GM19043 (cell line): ENCODE measurements at regions not wholly inside any gene's neighbourhood (a gene's known extent, or its start where the extent isn't known, plus 50 kb on each side); places are given as distances from the start of the nearest gene placed in this dataset.

Experiments used
- ATAC-seq: cut with Tn5 transposase; IDR thresholded peaks from one replicate; pipeline ENCODE4 v1.9.1; 2021; ENCODE audit warnings: low read depth; ENCODE audit not compliant: unreplicated experiment

GRCh38 chr3:21152555-21152954 lies 598.5 kb downstream of the ZNF385D start:
- no peak for ATAC-seq

DNA sequence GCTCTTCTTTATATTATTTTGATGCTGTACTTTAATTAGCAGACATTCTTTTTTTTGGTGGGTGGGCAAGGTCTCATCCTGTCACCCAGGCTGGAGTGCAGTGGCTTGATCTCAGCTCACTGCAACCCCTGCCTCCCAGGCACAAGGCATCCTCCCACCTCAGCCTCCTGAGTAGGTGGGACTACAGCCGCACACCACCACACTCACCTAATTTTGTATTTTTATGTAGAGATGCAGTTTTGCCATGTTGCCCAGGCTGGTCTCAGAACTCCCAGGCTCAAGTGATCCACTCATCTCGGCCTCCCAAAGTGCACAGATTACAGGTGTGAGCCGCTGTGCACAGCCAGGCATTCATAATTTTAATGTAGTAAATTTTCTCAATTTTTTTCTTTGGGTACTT lies 608.1 kb downstream of the ZNF385D start:
- no peak for ATAC-seq

GRCh38 chr3:21142031-21142430 lies 609.0 kb downstream of the ZNF385D start:
- ATAC-seq: no peak

DNA sequence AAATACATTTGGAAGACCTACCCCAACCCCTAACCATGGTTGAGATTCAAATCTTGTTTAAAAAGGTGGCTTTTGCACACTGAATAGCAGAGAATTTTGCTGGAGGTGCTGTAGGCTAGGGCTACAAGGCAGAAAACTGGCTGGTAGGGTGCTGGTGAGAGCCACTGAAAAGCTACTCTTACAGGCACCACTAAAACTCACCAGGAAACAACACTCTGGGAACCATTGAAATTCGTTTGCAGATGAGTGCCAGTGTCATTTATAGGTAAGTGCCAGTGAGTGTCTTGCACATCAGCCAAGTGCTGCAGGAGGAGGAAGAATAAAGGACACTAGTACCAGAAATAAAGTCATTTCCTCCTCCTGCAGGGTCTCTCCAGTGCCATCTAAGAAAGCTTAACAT lies 610.2 kb downstream of the ZNF385D start:
- no peak for ATAC-seq

- no peak for ATAC-seq
Measured at GRCh38 chr3:21138085-21138484, 612.9 kb downstream of the ZNF385D start.

- ATAC-seq: no peak
Measured at GRCh38 chr3:21132896-21133295, 618.1 kb downstream of the ZNF385D start.

DNA sequence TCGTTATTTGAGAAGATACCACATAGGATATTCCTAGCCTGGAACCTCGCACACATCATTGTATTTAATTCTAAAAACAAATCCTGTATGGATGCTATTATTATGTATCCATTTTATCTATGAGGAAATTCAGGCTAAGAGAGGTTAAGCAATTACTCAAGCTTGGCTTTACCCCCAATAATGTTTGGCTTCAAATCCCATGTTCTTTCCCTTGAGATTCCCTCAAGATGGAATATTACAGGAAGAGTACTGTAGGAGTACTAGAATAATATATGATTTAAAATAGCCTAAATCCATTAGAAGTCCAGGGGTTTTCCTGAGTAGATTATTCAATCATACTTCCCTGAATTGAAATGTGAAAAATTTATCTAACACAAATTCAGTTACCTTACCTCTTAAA lies 630.2 kb downstream of the ZNF385D start:
- ATAC-seq: no peak

GRCh38 chr3:21117370-21117769 lies 633.6 kb downstream of the ZNF385D start:
- no peak for ATAC-seq

GRCh38 chr3:21109056-21109455 lies 642.0 kb downstream of the ZNF385D start:
- no peak for ATAC-seq

DNA sequence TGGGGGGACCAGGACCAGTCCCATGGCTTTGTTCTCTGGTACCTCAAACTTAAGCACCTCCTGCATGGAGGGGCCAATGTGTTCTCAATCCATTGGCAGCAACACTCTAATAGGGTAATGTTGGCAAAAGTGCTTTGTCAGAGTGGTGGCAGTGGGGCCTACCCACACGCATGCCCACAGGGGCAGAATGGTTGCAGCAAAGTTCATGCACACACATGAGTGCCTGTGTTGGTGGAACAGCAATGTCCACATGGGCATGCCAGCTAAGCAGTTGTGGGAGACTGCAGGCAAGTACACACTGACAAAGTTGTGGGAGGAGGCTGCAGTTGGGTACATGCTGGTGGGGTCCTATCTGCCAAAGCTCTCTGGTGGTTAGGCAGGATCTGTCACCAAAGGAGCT lies 645.2 kb downstream of the ZNF385D start:
- ATAC-seq: no peak

DNA sequence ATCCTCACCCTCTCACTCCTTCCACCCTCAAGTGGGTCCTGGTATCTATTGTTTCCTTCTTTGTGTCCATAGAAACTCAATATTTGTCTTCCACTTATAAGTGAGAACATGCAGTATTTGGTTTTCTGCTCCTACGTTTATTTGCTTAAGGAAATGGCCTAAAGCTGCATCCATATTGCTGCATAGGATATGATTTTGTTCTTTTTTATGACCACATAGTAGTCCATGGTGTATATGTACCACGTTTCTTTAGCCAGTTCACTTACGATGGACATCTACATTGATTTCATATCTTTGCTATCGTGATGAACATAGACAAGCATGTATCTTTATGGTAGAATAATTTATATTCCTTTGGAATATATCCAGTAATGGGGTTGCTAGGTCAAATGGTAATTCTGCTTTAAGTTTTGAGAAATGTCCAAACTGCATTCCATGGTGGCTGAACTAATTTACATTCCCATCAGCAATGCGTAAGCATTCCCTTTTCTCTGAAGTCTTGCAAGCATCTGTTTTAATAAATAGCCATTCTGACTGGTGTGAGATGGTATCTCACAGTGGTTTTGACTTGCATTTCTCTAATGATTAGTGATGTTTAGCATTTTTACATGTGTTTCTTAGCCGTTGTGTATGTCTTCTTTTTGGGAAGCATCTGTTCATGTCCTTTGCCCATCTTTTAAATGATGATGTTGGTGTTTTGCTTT lies 650.2 kb downstream of the ZNF385D start:
- ATAC-seq: no peak

- ATAC-seq: no peak
Measured at GRCh38 chr3:21094686-21095085, 656.3 kb downstream of the ZNF385D start.

DNA sequence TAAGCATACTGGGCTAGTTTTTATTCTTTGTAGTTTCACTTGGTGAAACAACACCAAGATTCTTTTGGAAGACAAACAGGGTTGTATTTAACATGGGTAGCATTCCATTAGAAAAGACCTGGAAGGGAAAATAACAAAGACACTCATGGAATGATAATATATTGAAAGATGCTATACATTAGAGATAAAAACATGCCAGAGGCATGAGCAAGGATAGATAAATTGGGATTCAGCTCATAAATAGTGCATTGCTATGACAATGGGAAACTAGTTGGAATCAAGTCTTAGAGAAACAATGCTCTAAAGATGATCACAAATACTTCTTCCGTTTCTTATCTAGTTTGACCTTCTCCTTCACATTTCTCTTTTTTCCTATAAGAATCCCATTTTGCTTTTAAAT lies 677.4 kb downstream of the ZNF385D start:
- ATAC-seq: no peak

DNA sequence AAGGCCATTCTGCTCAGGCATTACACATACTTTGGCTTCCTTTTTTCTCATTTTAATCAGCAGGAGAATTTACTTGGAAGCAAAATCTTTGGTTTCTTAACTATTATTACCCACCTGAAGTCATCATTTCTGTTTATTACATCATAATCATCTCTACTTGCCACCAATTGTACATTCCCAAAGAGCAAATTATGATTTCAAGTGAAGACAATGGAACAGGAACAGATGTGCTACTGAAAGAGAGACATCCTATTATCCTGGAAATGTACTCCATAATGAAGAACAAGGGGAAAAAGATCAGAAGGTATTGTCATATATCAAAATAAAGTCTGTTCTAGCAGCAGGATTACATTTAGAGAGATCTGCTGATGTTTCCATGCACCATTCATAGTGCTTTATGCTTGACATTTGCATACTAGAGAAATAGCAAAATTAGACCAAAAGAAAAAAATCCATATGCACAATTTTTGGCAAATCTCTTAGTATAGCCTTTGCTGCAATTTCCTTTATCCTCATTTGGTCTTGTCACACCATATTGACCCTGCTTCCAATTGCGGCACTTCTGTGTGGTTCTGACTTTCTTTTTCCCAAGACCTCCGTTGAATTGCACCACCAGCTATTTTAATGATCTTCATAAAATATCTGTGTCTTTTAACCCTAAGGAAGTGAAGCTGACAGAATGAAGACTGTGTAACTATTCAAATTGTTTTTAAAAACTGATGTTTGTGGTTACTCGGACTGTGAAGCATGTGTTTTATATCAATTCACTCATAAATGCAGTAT lies 683.8 kb downstream of the ZNF385D start:
- ATAC-seq: no peak

- no peak for ATAC-seq
Measured at GRCh38 chr3:21062831-21063294, 688.1 kb downstream of the ZNF385D start.

DNA sequence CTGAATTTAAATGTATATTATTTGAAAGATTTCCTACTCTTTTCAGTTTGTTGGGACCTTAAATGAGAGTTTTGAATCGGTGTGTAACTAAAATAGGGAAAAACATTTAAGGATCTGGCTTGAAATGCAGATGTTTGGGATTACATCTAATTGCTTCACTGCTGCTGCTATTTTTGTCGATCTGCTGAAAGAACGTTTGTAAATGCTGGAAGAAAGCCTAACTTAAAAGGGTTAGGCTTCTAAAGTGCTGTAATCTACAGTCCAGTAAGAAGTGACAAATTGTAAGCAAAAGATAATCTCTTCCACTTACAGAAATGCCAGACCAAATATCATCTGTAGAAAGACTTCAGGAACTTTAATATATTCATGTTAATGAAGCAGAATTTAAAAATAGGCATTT lies 691.6 kb downstream of the ZNF385D start:
- no peak for ATAC-seq

DNA sequence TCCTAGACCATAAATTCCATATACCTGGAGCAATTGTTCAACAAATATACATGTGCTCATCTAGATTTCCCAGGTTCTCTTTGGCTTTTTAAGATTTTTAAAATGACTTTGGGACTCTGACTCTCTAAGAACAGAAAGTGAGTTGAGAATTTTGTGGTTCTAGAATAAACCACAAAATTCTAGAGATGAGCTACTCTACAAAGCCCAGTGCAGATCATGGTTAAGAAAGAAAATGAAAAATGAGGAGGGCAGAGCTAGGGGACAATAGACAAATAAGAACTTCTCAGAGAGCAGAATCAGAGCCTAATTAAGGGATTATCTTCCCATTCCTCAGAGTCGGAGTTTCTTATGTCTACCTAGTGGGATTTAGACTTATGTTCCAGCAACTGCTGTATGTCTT lies 694.7 kb downstream of the ZNF385D start:
- no peak for ATAC-seq

DNA sequence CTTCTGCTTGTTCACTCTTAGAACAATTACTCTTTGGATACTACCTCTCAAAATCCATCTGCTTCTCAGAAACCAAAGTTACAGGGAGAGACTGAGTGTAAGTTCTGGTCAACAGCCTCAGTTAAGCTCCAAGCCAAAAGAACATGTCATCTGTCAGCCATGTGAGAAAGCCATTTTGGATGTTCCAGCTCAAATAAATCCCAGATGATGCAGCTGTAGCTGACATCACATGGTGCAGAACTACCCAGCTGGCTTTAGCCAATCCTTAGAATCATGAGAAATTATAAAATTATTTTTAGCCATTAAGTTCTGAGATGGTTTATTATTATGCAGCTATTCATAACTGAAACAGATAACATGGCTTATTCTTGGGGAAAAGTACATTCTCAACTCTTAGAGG lies 696.0 kb downstream of the ZNF385D start:
- no peak for ATAC-seq

DNA sequence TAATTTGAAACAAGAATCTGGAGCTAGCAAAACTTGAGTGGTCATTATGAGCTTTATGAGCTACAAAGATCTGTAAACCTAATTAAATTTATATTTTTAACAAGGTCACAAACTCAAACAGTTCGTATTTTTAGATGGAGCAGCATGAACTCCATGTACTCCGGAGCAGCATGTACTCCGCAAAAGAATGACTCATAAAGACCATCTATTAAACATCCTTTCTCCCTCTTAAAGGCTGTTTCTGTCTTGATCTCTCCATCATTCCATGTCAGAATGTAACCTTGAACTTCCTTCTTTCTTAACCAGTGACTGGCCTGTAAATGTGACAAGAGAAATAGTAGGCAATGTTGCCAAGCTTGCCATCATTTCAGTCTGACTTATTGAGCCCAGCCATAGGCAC lies 696.9 kb downstream of the ZNF385D start:
- no peak for ATAC-seq

DNA sequence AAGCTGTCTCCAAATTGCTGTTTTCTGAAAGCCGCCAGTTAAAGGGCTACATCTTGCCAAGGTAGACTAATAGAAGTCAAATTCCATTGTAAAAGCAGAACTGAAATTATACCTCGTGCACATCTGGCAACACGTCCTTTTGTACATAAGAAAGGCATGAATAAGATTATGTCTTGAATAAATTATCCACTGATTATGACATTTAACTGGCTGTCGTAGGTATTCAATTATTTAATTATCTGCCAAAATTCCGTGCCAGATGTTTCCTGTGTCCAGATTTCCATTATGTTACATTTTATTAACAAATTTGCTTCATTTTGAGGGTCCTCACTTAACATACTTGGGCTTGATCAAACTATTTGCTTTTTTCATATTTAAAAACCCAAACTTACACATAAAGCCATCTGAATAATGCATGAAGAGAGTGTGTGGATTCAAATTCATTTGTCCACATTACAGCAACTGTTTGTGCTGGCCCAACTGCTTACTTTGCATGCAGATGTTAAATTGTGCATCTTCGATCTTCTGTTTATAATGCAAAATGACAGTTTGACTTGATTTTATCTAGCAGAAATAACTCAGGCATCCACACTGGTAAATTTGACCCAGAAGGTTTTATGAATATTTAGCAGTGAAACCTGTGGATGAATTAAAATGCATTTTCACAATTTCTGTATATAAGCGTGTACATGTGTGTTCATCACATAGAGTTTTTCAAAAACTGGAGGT lies 701.5 kb downstream of the ZNF385D start:
- ATAC-seq: no peak

DNA sequence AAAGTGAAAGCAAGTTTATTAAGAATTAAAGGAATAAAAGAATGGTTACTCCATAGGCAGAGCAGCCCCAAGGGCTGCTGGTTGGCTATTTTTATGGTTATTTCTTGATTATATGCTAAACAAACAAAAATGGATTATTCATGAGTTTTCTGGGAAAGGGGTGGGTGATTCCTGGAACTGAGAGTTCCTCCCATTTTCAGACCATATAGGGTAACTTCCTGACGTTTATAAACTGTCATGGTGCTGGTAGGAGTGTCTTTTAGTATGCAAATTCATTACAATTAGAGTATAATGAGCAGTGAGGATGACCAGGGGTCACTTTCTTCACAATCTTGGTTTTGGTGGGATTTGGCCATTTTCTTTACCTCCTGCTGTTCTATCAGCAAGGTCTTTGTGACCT lies 707.9 kb downstream of the ZNF385D start:
- ATAC-seq: no peak
